HEK293 (cell line): ENCODE measurements at regions not wholly inside any gene's neighbourhood (a gene's known extent, or its start where the extent isn't known, plus 50 kb on each side); places are given as distances from the start of the nearest gene placed in this dataset.

Experiments used
- TRIM28 ChIP-seq: IDR thresholded peaks from 2 replicates; pipeline ENCODE4 v1.6.1; 2011; ENCODE audit warnings: low read length, control low read depth, borderline replicate concordance
- ZFP3 ChIP-seq: fragments of 450-650 bp; formaldehyde crosslinking; IDR thresholded peaks from 2 replicates; pipeline ENCODE4 v1.5.1; 2016; ENCODE audit warnings: low read depth, missing biosample characterization, missing genetic modification characterization
- TF ChIP-seq, protein P1 (sequence below): fragments of 450-650 bp; formaldehyde crosslinking; IDR thresholded peaks from 2 replicates; pipeline ENCODE4 v1.5.1; 2016; ENCODE audit warnings: missing biosample characterization, missing genetic modification characterization
- TF ChIP-seq, protein P2 (sequence below): fragments of 450-650 bp; formaldehyde crosslinking; IDR thresholded peaks from 2 replicates; pipeline ENCODE4 v1.5.1; 2016; ENCODE audit warnings: missing biosample characterization, missing genetic modification characterization

DNA sequence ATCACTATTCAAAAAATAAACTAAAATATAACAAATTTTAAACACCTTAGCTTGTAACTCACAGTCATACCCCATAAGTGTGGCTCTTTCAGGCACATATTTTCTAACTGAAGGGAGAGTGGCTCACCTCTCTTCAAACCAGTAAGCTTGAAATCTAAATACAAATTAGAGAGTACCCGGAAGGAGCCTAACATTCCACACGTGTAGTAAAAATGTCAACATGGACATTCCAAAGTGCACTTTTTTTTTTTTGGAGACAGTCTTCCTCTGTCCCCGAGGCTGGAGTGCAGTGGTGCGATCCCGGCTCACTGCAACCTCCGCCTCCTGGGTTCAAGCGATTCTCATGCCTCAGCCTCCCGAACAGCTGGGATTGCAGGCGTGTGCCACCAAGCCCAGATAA, 275.6 kb upstream of the ADGRL2 start:
- TF ChIP-seq, protein P1, sequence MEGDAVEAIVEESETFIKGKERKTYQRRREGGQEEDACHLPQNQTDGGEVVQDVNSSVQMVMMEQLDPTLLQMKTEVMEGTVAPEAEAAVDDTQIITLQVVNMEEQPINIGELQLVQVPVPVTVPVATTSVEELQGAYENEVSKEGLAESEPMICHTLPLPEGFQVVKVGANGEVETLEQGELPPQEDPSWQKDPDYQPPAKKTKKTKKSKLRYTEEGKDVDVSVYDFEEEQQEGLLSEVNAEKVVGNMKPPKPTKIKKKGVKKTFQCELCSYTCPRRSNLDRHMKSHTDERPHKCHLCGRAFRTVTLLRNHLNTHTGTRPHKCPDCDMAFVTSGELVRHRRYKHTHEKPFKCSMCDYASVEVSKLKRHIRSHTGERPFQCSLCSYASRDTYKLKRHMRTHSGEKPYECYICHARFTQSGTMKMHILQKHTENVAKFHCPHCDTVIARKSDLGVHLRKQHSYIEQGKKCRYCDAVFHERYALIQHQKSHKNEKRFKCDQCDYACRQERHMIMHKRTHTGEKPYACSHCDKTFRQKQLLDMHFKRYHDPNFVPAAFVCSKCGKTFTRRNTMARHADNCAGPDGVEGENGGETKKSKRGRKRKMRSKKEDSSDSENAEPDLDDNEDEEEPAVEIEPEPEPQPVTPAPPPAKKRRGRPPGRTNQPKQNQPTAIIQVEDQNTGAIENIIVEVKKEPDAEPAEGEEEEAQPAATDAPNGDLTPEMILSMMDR (tag by site-specific recombination): no peak
- no peak for TF ChIP-seq ZFP3 (tag by site-specific recombination)
- TF ChIP-seq TRIM28: no peak
- TF ChIP-seq, protein P2, sequence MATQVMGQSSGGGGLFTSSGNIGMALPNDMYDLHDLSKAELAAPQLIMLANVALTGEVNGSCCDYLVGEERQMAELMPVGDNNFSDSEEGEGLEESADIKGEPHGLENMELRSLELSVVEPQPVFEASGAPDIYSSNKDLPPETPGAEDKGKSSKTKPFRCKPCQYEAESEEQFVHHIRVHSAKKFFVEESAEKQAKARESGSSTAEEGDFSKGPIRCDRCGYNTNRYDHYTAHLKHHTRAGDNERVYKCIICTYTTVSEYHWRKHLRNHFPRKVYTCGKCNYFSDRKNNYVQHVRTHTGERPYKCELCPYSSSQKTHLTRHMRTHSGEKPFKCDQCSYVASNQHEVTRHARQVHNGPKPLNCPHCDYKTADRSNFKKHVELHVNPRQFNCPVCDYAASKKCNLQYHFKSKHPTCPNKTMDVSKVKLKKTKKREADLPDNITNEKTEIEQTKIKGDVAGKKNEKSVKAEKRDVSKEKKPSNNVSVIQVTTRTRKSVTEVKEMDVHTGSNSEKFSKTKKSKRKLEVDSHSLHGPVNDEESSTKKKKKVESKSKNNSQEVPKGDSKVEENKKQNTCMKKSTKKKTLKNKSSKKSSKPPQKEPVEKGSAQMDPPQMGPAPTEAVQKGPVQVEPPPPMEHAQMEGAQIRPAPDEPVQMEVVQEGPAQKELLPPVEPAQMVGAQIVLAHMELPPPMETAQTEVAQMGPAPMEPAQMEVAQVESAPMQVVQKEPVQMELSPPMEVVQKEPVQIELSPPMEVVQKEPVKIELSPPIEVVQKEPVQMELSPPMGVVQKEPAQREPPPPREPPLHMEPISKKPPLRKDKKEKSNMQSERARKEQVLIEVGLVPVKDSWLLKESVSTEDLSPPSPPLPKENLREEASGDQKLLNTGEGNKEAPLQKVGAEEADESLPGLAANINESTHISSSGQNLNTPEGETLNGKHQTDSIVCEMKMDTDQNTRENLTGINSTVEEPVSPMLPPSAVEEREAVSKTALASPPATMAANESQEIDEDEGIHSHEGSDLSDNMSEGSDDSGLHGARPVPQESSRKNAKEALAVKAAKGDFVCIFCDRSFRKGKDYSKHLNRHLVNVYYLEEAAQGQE: no peak
